Natural killer cell (primary cell): ENCODE measurements at regions not wholly inside any gene's neighbourhood (a gene's known extent, or its start where the extent isn't known, plus 50 kb on each side); places are given as distances from the start of the nearest gene placed in this dataset.

Experiments
- ATAC-seq, 3 donors: fragments of 150-1000 bp in 2 of 3; fragments of 200-7000 bp in 1 of 3; cut with Tn5 transposase; 1 replicate in 1 of 3; 2 replicates in 2 of 3; pipeline ENCODE4 v1.10.0; 2021; ENCODE audit warnings: mild to moderate bottlenecking in 2 of 3, moderate library complexity in 2 of 3
- DNase-seq, 2 donors: peaks; one replicate each; pipeline versions ENCODE4 v3.0.0 to v3.0.0-alpha.2; 2013 to 2021; ENCODE audit warnings: mixed read lengths in 1 of 2
- H3K27ac ChIP-seq: one replicate; pipeline ENCODE4 v1.5.1; 2013; ENCODE audit warnings: mild to moderate bottlenecking, low read length
- H3K27me3 ChIP-seq: one replicate; pipeline ENCODE4 v1.6.1; 2013; ENCODE audit warnings: low read length; ENCODE audit not compliant: control insufficient read depth, insufficient read depth
- H3K36me3 ChIP-seq: one replicate; pipeline ENCODE4 v1.6.1; 2013; ENCODE audit warnings: low read length; ENCODE audit not compliant: control insufficient read depth, insufficient read depth
- H3K4me1 ChIP-seq: one replicate; pipeline ENCODE4 v1.6.1; 2013; ENCODE audit warnings: low read length; ENCODE audit not compliant: control insufficient read depth, insufficient read depth
- H3K4me3 ChIP-seq: one replicate; pipeline ENCODE4 v1.5.1; 2013; ENCODE audit warnings: low read length
- H3K9me3 ChIP-seq: one replicate; pipeline ENCODE4 v1.6.1; 2013; ENCODE audit warnings: low read length; ENCODE audit not compliant: control insufficient read depth, insufficient read depth
- H3K27ac Mint-ChIP-seq, 2 donors: one replicate each; pipeline ENCODE4 v1.8.0; 2022; ENCODE audit warnings: mild to moderate bottlenecking in 2 of 2, mixed read lengths in 2 of 2, moderate library complexity in 1 of 2
- H3K27me3 Mint-ChIP-seq, 2 donors: one replicate each; pipeline ENCODE4 v1.8.0; 2022; ENCODE audit warnings: low read depth in 2 of 2, mixed read lengths in 2 of 2
- H3K36me3 Mint-ChIP-seq: one replicate; pipeline ENCODE4 v1.8.0; 2022; ENCODE audit warnings: mixed read lengths
- H3K4me1 Mint-ChIP-seq, 2 donors: one replicate each; pipeline ENCODE4 v1.8.0; 2022; ENCODE audit warnings: mixed read lengths in 2 of 2
- H3K4me3 Mint-ChIP-seq: one replicate; pipeline ENCODE4 v1.8.0; 2022; ENCODE audit warnings: mild to moderate bottlenecking, moderate library complexity, mixed read lengths
- H3K9me3 Mint-ChIP-seq, 2 donors: one replicate each; pipeline ENCODE4 v1.8.0; 2022; ENCODE audit warnings: mixed read lengths in 2 of 2
- WGBS: methylation state at CpG from one replicate; pipeline ENCODE4 v1.1.7; 2013; ENCODE audit warnings: missing lambda C conversion rate; ENCODE audit not compliant: insufficient coverage; 5-methylcytosine and 5-hydroxymethylcytosine counted together
- intact Hi-C: fragments of 100-400 bp; cut with micrococcal nuclease; formaldehyde crosslinking; loops from one replicate; pipeline ENCODE4 v1.14.2; 2022
- TF ChIP-seq, protein P1 (sequence below): fragments of 200-600 bp; IDR thresholded peaks from one replicate; pipeline ENCODE4 v1.8.0; 2022; ENCODE audit warnings: antibody characterized with exemption

GRCh38 chr1:185458670-185459069 lies 141.6 kb upstream of the IVNS1ABP start:
- Mint-ChIP-seq H3K27ac (no peak overlapping the region), H3K4me3 (no peak overlapping the region), H3K9me3 (no peaks in the 10 kb centered on the region), H3K36me3 (no peaks in the 10 kb centered on the region), H3K27me3 (peaks cover 0 to 6% of the 10 kb centered on the region in 2 donors), H3K4me1 (peaks cover 0 to 9% of the 10 kb centered on the region in 2 donors)
- H3K27me3 ChIP-seq: no peaks in the 10 kb centered on the region
- intact Hi-C loops: no loop called here
- no peaks in the 10 kb centered on the region for H3K9me3 ChIP-seq
- H3K36me3 ChIP-seq: no peaks in the 10 kb centered on the region
- no peak for DNase-seq
- WGBS: 100% methylated on average over 2 of the region's 2 CpGs
- no peak for ATAC-seq
- TF ChIP-seq, protein P1, sequence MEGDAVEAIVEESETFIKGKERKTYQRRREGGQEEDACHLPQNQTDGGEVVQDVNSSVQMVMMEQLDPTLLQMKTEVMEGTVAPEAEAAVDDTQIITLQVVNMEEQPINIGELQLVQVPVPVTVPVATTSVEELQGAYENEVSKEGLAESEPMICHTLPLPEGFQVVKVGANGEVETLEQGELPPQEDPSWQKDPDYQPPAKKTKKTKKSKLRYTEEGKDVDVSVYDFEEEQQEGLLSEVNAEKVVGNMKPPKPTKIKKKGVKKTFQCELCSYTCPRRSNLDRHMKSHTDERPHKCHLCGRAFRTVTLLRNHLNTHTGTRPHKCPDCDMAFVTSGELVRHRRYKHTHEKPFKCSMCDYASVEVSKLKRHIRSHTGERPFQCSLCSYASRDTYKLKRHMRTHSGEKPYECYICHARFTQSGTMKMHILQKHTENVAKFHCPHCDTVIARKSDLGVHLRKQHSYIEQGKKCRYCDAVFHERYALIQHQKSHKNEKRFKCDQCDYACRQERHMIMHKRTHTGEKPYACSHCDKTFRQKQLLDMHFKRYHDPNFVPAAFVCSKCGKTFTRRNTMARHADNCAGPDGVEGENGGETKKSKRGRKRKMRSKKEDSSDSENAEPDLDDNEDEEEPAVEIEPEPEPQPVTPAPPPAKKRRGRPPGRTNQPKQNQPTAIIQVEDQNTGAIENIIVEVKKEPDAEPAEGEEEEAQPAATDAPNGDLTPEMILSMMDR: no peak
- no peaks in the 10 kb centered on the region for H3K4me1 ChIP-seq
- H3K4me3 ChIP-seq: no peak overlapping the region
- H3K27ac ChIP-seq: no peak overlapping the region

- Histone ChIP-seq H3K9me3 (no peaks in the 10 kb centered on the region), H3K36me3 (no peaks in the 10 kb centered on the region), H3K27ac (no peak overlapping the region), H3K4me3 (no peak overlapping the region), H3K27me3 (no peaks in the 10 kb centered on the region), H3K4me1 (no peaks in the 10 kb centered on the region)
- peaks cover 0 to 6% of the 10 kb centered on the region in 2 donors for H3K9me3 Mint-ChIP-seq
- intact Hi-C loops: no loop called here
- H3K27me3 Mint-ChIP-seq: peaks cover 0 to 6% of the 10 kb centered on the region in 2 donors
- WGBS: 93% methylated on average over 6 of the region's 7 CpGs
- no peak overlapping the region for H3K27ac Mint-ChIP-seq
- DNase-seq: no peak
- H3K36me3 Mint-ChIP-seq: peaks cover 12% of the 10 kb centered on the region
- TF ChIP-seq, protein P1: no peak
- no peak overlapping the region for H3K4me3 Mint-ChIP-seq
- H3K4me1 Mint-ChIP-seq: peaks cover 0 to 7% of the 10 kb centered on the region in 2 donors
- ATAC-seq: no peak
These were observed 136.6 kb upstream of the IVNS1ABP start for GRCh38 chr1:185453496-185454192.

DNA sequence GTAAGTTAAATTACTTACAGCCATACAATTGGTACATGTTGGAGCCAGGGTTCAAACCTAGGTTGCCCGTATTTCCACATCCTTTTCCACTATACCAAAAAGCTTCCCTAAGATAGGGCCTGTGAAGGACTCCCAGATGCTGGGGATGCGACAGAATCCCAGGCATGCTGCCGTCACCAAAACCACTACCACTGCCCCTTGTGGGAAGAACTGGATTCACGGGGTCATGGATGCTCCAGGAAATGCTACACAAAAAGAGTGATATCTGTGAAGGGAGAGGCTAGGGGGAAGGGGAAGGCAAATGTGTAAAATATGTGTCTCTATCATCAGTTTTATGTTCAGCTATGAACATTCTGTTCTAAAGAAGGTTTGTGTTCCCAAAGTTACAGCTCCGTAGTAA lies 133.9 kb upstream of the IVNS1ABP start:
- Mint-ChIP-seq H3K27ac (no peak overlapping the region), H3K4me3 (no peak overlapping the region), H3K4me1 (peaks cover 4 to 17% of the 10 kb centered on the region in 2 donors), H3K36me3 (peaks cover 12% of the 10 kb centered on the region), H3K9me3 (peaks cover 0 to 6% of the 10 kb centered on the region in 2 donors), H3K27me3 (no peaks in the 10 kb centered on the region)
- no peaks in the 10 kb centered on the region for H3K9me3 ChIP-seq
- ATAC-seq (no peak), DNase-seq (no peak)
- 100% methylated on average over 5 of the region's 5 CpGs for WGBS
- TF ChIP-seq, protein P1: no peak
- H3K4me1 ChIP-seq: no peaks in the 10 kb centered on the region
- H3K27ac ChIP-seq: no peak overlapping the region
- intact Hi-C loops: no loop called here
- no peaks in the 10 kb centered on the region for H3K36me3 ChIP-seq
- no peaks in the 10 kb centered on the region for H3K27me3 ChIP-seq
- no peak overlapping the region for H3K4me3 ChIP-seq
